Nephron progenitor cell (in vitro differentiated cells): ENCODE measurements at regions not wholly inside any gene's neighbourhood (a gene's known extent, or its start where the extent isn't known, plus 50 kb on each side); places are given as distances from the start of the nearest gene placed in this dataset.

ENCODE experiments used
- DNase-seq: peaks from one replicate; pipeline ENCODE4 v3.0.0; 2021
- H3K27ac Mint-ChIP-seq: 2 replicates; pipeline ENCODE4 v1.8.0; 2021; ENCODE audit warnings: mild to moderate bottlenecking, moderate library complexity, mixed read lengths
- H3K27me3 Mint-ChIP-seq: 2 replicates; pipeline ENCODE4 v1.8.0; 2021; ENCODE audit warnings: mild to moderate bottlenecking, low read depth, mixed read lengths; ENCODE audit not compliant: poor library complexity
- H3K36me3 Mint-ChIP-seq: 2 replicates; pipeline ENCODE4 v1.8.0; 2021; ENCODE audit warnings: low read depth, mixed read lengths
- H3K4me1 Mint-ChIP-seq: 2 replicates; pipeline ENCODE4 v1.8.0; 2021; ENCODE audit warnings: mixed read lengths
- H3K4me3 Mint-ChIP-seq: 2 replicates; pipeline ENCODE4 v1.8.0; 2021; ENCODE audit warnings: mild to moderate bottlenecking, moderate library complexity, mixed read lengths
- H3K9me3 Mint-ChIP-seq: 2 replicates; pipeline ENCODE4 v1.8.0; 2021; ENCODE audit warnings: mild to moderate bottlenecking, moderate library complexity, mixed read lengths
- TF ChIP-seq, protein P1 (sequence below): fragments of 200-600 bp; sonication (generic); IDR thresholded peaks from 2 replicates; pipeline ENCODE4 v1.5.0; 2021; ENCODE audit warnings: antibody characterized with exemption

DNA sequence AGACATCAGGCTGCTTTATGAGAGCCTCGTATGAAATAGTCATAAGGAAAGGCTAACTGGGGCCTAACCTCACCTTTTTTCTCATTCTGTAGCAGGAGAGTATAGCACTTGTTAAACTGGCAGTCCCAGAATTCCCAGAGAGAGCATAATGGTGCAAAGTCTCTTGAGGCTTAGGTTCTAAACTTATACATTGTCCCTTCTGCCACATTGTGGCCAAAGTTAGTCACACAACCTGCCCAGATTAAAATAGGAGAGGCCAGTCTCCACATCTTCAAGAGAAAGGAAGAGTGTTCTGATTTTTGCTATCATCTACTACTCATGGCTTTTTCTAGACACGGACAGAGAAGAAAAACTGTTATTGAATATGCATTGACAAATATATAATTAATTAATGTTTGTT is 1588.9 kb upstream of the PCDH7 start:
- Mint-ChIP-seq H3K4me1 (no peaks in the 10 kb centered on the region), H3K4me3 (no peak overlapping the region), H3K27ac (no peak overlapping the region), H3K9me3 (peaks cover 3% of the 10 kb centered on the region), H3K27me3 (no peaks in the 10 kb centered on the region), H3K36me3 (no peaks in the 10 kb centered on the region)
- TF ChIP-seq, protein P1, sequence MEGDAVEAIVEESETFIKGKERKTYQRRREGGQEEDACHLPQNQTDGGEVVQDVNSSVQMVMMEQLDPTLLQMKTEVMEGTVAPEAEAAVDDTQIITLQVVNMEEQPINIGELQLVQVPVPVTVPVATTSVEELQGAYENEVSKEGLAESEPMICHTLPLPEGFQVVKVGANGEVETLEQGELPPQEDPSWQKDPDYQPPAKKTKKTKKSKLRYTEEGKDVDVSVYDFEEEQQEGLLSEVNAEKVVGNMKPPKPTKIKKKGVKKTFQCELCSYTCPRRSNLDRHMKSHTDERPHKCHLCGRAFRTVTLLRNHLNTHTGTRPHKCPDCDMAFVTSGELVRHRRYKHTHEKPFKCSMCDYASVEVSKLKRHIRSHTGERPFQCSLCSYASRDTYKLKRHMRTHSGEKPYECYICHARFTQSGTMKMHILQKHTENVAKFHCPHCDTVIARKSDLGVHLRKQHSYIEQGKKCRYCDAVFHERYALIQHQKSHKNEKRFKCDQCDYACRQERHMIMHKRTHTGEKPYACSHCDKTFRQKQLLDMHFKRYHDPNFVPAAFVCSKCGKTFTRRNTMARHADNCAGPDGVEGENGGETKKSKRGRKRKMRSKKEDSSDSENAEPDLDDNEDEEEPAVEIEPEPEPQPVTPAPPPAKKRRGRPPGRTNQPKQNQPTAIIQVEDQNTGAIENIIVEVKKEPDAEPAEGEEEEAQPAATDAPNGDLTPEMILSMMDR: no peak
- DNase-seq: no peak

DNA sequence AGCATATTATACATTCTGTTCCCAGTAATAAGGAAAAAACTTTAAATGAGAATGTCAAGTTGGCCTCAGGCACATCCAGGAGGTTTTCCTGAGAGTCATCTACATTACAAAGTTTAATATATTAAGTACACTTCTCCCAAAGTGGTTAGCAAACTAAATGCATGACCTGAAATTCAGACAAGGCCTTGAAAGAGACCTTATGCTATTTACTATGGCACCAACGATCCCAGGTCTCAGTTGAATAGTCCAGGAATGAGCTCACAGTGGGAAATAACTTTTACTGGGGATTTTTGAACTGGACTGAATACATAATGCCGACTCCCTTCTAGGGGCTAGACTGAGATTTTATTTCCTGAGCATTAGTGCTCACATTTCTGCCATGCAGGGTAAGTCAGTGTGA is 1577.5 kb upstream of the PCDH7 start:
- H3K36me3 Mint-ChIP-seq: no peaks in the 10 kb centered on the region
- H3K9me3 Mint-ChIP-seq: no peaks in the 10 kb centered on the region
- no peak overlapping the region for H3K4me3 Mint-ChIP-seq
- no peaks in the 10 kb centered on the region for H3K4me1 Mint-ChIP-seq
- TF ChIP-seq, protein P1: no peak
- no peaks in the 10 kb centered on the region for H3K27me3 Mint-ChIP-seq
- H3K27ac Mint-ChIP-seq: no peak overlapping the region
- no peak for DNase-seq

DNA sequence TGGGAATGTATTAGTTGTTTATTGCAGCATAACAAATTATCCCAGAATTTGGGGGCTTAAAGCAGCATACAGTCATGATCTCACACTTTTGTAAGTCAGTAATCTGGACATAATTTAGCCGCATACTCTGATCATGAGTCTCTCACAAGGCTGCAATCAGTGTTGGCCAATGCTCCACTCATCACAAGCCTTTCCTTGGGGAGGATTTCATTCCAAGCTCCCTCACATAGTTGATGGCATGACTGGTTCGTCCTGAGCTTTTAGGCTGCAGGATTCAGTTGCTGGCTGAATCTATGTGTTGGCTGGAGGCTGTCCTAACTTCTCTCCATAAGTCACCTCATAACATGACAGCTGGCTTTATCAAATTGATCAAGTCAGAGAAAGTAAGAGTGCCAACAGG is 1568.6 kb upstream of the PCDH7 start:
- no peak overlapping the region for H3K4me3 Mint-ChIP-seq
- TF ChIP-seq, protein P1: no peak
- H3K27ac Mint-ChIP-seq: no peak overlapping the region
- H3K4me1 Mint-ChIP-seq: no peaks in the 10 kb centered on the region
- no peaks in the 10 kb centered on the region for H3K9me3 Mint-ChIP-seq
- DNase-seq: no peak
- no peaks in the 10 kb centered on the region for H3K36me3 Mint-ChIP-seq
- H3K27me3 Mint-ChIP-seq: no peaks in the 10 kb centered on the region

DNA sequence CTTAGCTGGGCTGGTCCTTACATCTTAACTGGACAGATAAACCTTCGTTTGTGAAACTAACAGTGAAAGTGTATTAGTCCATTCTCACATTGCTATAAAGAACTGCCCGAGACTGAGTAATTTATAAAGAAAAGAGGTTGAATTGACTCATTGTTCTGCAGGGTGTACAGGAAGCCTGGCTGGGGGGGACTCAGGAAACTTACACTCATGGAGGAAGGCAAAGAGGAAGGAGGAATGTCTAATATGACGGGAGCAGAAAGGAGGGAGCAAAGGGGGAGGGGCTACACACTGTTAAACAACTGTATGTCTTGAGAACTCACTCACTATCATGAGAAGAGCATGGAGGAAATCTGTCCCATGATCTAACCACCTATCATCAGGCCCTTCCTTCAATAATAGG is 1566.5 kb upstream of the PCDH7 start:
- H3K27me3 Mint-ChIP-seq: no peaks in the 10 kb centered on the region
- H3K4me1 Mint-ChIP-seq: no peaks in the 10 kb centered on the region
- H3K27ac Mint-ChIP-seq: no peak overlapping the region

GRCh38 chr4:29175291-29175690 is 1544.9 kb upstream of the PCDH7 start:
- H3K4me3 Mint-ChIP-seq: no peak overlapping the region
- no peaks in the 10 kb centered on the region for H3K4me1 Mint-ChIP-seq
- TF ChIP-seq, protein P1: no peak
- no peaks in the 10 kb centered on the region for H3K36me3 Mint-ChIP-seq
- no peak for DNase-seq
- no peaks in the 10 kb centered on the region for H3K27me3 Mint-ChIP-seq
- H3K9me3 Mint-ChIP-seq: no peaks in the 10 kb centered on the region
- no peak overlapping the region for H3K27ac Mint-ChIP-seq

More for the DNA sequence above, 1566.5 kb upstream of the PCDH7 start:
- H3K4me3 Mint-ChIP-seq: no peak overlapping the region
- no peaks in the 10 kb centered on the region for H3K36me3 Mint-ChIP-seq
- no peaks in the 10 kb centered on the region for H3K9me3 Mint-ChIP-seq
- TF ChIP-seq, protein P1: no peak
- no peak for DNase-seq

DNA sequence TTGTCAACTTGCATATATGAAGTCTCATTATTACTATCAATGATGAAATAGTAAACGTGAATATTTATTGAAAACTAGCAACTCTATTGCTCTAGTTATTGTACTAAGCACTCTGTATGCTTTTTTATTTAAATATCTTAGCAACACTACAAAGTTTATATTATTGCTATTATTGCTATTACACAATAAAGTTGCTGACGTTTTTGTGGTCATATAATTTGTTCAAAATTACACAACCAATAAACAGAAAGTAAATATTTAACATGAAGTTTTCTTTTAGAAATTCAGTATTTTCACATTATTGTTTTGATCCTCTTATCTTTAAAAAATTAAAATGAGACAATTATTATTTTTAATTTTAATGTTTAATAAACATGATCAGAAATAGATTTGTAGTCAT is 1521.1 kb upstream of the PCDH7 start:
- Mint-ChIP-seq H3K36me3 (no peaks in the 10 kb centered on the region), H3K4me1 (no peaks in the 10 kb centered on the region), H3K27ac (no peak overlapping the region), H3K9me3 (no peaks in the 10 kb centered on the region), H3K27me3 (peaks cover 3% of the 10 kb centered on the region), H3K4me3 (no peak overlapping the region)
- no peak for DNase-seq
- TF ChIP-seq, protein P1: no peak
